H9 (cell line): ENCODE measurements at regions not wholly inside any gene's neighbourhood (a gene's known extent, or its start where the extent isn't known, plus 50 kb on each side); places are given as distances from the start of the nearest gene placed in this dataset.

Source experiments
- DNase-seq: peaks from one replicate; pipeline ENCODE4 v3.0.0-alpha.2; 2017
- H2AFZ ChIP-seq: one replicate; pipeline ENCODE4 v1.6.1; 2013; ENCODE audit warnings: mild to moderate bottlenecking, low read length, control low read depth, moderate library complexity
- H2AK5ac ChIP-seq: 2 replicates; pipeline ENCODE4 v1.6.1; 2013; ENCODE audit warnings: low read length, control low read depth, mixed read lengths; ENCODE audit not compliant: insufficient read length
- H2BK120ac ChIP-seq: one replicate; pipeline ENCODE4 v1.6.1; 2013; ENCODE audit warnings: low read depth, mild to moderate bottlenecking, low read length, control low read depth, inconsistent platforms; ENCODE audit not compliant: poor library complexity, severe bottlenecking
- H2BK12ac ChIP-seq: 2 replicates; pipeline ENCODE4 v1.6.1; 2013; ENCODE audit warnings: low read length, control low read depth, mixed read lengths, low read depth; ENCODE audit not compliant: insufficient read length
- H2BK15ac ChIP-seq: 2 replicates; pipeline ENCODE4 v1.6.1; 2013; ENCODE audit warnings: low read depth, low read length, control low read depth
- H2BK20ac ChIP-seq: one replicate; pipeline ENCODE4 v1.6.1; 2013; ENCODE audit warnings: low read depth, mild to moderate bottlenecking, low read length, control low read depth, inconsistent platforms; ENCODE audit not compliant: poor library complexity, severe bottlenecking
- H2BK5ac ChIP-seq: 2 replicates; pipeline ENCODE4 v1.6.1; 2013; ENCODE audit warnings: low read length, control low read depth, mixed read lengths; ENCODE audit not compliant: insufficient read length
- H3K14ac ChIP-seq: 2 replicates; pipeline ENCODE4 v1.6.1; 2013; ENCODE audit warnings: low read length, control low read depth; ENCODE audit not compliant: insufficient read depth
- H3K18ac ChIP-seq: 2 replicates; pipeline ENCODE4 v1.6.1; 2013; ENCODE audit warnings: low read depth, mild to moderate bottlenecking, mixed read lengths, low read length, control low read depth; ENCODE audit not compliant: insufficient read length
- H3K23ac ChIP-seq: 2 replicates; pipeline ENCODE4 v1.6.1; 2013; ENCODE audit warnings: low read length, control low read depth, mixed read lengths, low read depth; ENCODE audit not compliant: insufficient read length
- H3K23me2 ChIP-seq: 2 replicates; pipeline ENCODE4 v1.6.1; 2013; ENCODE audit warnings: low read depth, mild to moderate bottlenecking, mixed read lengths, low read length, control low read depth; ENCODE audit not compliant: insufficient read length, poor library complexity, severe bottlenecking
- H3K27ac ChIP-seq: 2 replicates; pipeline ENCODE4 v1.5.1; 2013; ENCODE audit warnings: low read length, control low read depth, mixed read lengths, low read depth; ENCODE audit not compliant: insufficient read length
- H3K27me3 ChIP-seq: 2 replicates; pipeline ENCODE4 v1.6.1; 2013; ENCODE audit warnings: low read length, control low read depth, inconsistent platforms; ENCODE audit not compliant: insufficient read depth
- H3K4ac ChIP-seq: 2 replicates; pipeline ENCODE4 v1.6.1; 2013; ENCODE audit warnings: low read depth, mild to moderate bottlenecking, control low read depth, inconsistent platforms, low read length, moderate library complexity
- H3K4me1 ChIP-seq: 2 replicates; pipeline ENCODE4 v1.6.1; 2013; ENCODE audit warnings: low read length, control low read depth, inconsistent platforms; ENCODE audit not compliant: insufficient read depth
- H3K4me2 ChIP-seq: 2 replicates; pipeline ENCODE4 v1.6.1; 2013; ENCODE audit warnings: low read length, control low read depth, mixed read lengths; ENCODE audit not compliant: insufficient read length, insufficient read depth
- H3K56ac ChIP-seq: 2 replicates; pipeline ENCODE4 v1.6.1; 2013; ENCODE audit warnings: low read depth, mild to moderate bottlenecking, mixed read lengths, low read length, control low read depth; ENCODE audit not compliant: insufficient read length
- H3K79me1 ChIP-seq: 2 replicates; pipeline ENCODE4 v1.6.1; 2013; ENCODE audit warnings: low read depth, mild to moderate bottlenecking, moderate library complexity, low read length, control low read depth, inconsistent platforms; ENCODE audit not compliant: insufficient read depth, poor library complexity, severe bottlenecking
- H3K79me2 ChIP-seq: 2 replicates; pipeline ENCODE4 v1.6.1; 2013; ENCODE audit warnings: low read length, control low read depth, inconsistent platforms; ENCODE audit not compliant: insufficient read depth
- H3K9ac ChIP-seq: 2 replicates; pipeline ENCODE4 v1.6.1; 2013; ENCODE audit warnings: low read length, control low read depth, mixed read lengths; ENCODE audit not compliant: insufficient read length; ENCODE audit errors: extremely low read depth
- H3K9me3 ChIP-seq: one replicate; pipeline ENCODE4 v1.6.1; 2013; ENCODE audit warnings: low read depth, low read length, inconsistent platforms; ENCODE audit not compliant: control insufficient read depth
- H3T11ph ChIP-seq: one replicate; pipeline ENCODE4 v1.6.1; 2013; ENCODE audit warnings: mild to moderate bottlenecking, low read length, control low read depth, inconsistent platforms
- H4K20me1 ChIP-seq: one replicate; pipeline ENCODE4 v1.6.1; 2013; ENCODE audit not compliant: control insufficient read depth, insufficient read length, insufficient read depth
- H4K5ac ChIP-seq: 2 replicates; pipeline ENCODE4 v1.6.1; 2013; ENCODE audit warnings: low read depth, mild to moderate bottlenecking, mixed read lengths, low read length, control low read depth; ENCODE audit not compliant: insufficient read length
- H4K8ac ChIP-seq: replicated peaks from 2 replicates; pipeline ENCODE4 v1.6.1; 2013; ENCODE audit warnings: low read length, control low read depth, mixed read lengths, low read depth; ENCODE audit not compliant: insufficient read length
- H4K91ac ChIP-seq: 2 replicates; pipeline ENCODE4 v1.6.1; 2013; ENCODE audit warnings: low read depth, mild to moderate bottlenecking, moderate library complexity, mixed read lengths, low read length, control low read depth; ENCODE audit not compliant: insufficient read length
- H3K27ac Mint-ChIP-seq, 3 experiments: 2 replicates in 2 of 3; 3 replicates in 1 of 3; pipeline ENCODE4 v1.8.0; 2020 to 2021; ENCODE audit warnings: mixed read lengths in 3 of 3, mild to moderate bottlenecking in 1 of 3, moderate library complexity in 1 of 3
- H3K27me3 Mint-ChIP-seq: 2 replicates; pipeline ENCODE4 v1.8.0; 2021; ENCODE audit warnings: low read depth, mild to moderate bottlenecking, moderate library complexity, mixed read lengths
- H3K36me3 Mint-ChIP-seq, 3 experiments: 2 replicates in 2 of 3; 3 replicates in 1 of 3; pipeline ENCODE4 v1.8.0; 2020 to 2021; ENCODE audit warnings: low read depth in 3 of 3, mixed read lengths in 3 of 3; ENCODE audit not compliant: insufficient read depth in 1 of 3
- H3K4me1 Mint-ChIP-seq, 2 experiments: 2 replicates each; pipeline ENCODE4 v1.8.0; 2020; ENCODE audit warnings: mixed read lengths in 2 of 2
- H3K4me3 Mint-ChIP-seq, 2 experiments: 2 replicates in 1 of 2; 3 replicates in 1 of 2; pipeline ENCODE4 v1.8.0; 2020 to 2021; ENCODE audit warnings: mild to moderate bottlenecking in 2 of 2, mixed read lengths in 2 of 2, moderate library complexity in 1 of 2
- H3K9me3 Mint-ChIP-seq, 2 experiments: 2 replicates in 1 of 2; 3 replicates in 1 of 2; pipeline ENCODE4 v1.8.0; 2020; ENCODE audit warnings: mild to moderate bottlenecking in 2 of 2, mixed read lengths in 2 of 2, moderate library complexity in 1 of 2
- CTCF ChIP-seq: fragments of 200-600 bp; sonication (generic); conservative IDR thresholded peaks from 3 replicates; pipeline ENCODE4 v1.8.0; 2021; ENCODE audit warnings: antibody characterized with exemption, mild to moderate bottlenecking

- no peak overlapping the region for H2AFZ ChIP-seq
- TF ChIP-seq CTCF: no peak; the same call in 2 of the 3 replicates
- no peak overlapping the region for H3K14ac ChIP-seq
- H3K27ac ChIP-seq: no peak overlapping the region
- H4K91ac ChIP-seq: no peak overlapping the region
- no peaks in the 10 kb centered on the region for H3K79me1 ChIP-seq
- no peak overlapping the region for H3K4ac ChIP-seq
- no peak overlapping the region for H2BK120ac ChIP-seq
- no peaks in the 10 kb centered on the region for H3K9me3 ChIP-seq
- Mint-ChIP-seq H3K36me3 (no peaks in the 10 kb centered on the region), H3K9me3 (no peaks in the 10 kb centered on the region; a peak in 1 of 5 replicates), H3K27me3 (no peaks in the 10 kb centered on the region), H3K4me3 (no peak overlapping the region), H3K4me1 (peaks cover 5% of the 10 kb centered on the region in 2 experiments), H3K27ac (no peak overlapping the region)
- no peak overlapping the region for H2BK20ac ChIP-seq
- DNase-seq: no peak
- H2BK12ac ChIP-seq: no peak overlapping the region
- H3K4me2 ChIP-seq: no peak overlapping the region
- H3K27me3 ChIP-seq: no peaks in the 10 kb centered on the region
- no peaks in the 10 kb centered on the region for H3K4me1 ChIP-seq
- H3K23ac ChIP-seq: no peak overlapping the region
- no peak overlapping the region for H4K5ac ChIP-seq
- no peak overlapping the region for H2BK5ac ChIP-seq
- H4K8ac ChIP-seq: no peak overlapping the region
- H3K23me2 ChIP-seq: no peaks in the 10 kb centered on the region
- no peak overlapping the region for H2AK5ac ChIP-seq
- no peak overlapping the region for H3K56ac ChIP-seq
- H3K79me2 ChIP-seq: no peaks in the 10 kb centered on the region
- H3T11ph ChIP-seq: no peak overlapping the region
- no peak overlapping the region for H2BK15ac ChIP-seq
- no peaks in the 10 kb centered on the region for H4K20me1 ChIP-seq
- no peak overlapping the region for H3K9ac ChIP-seq
- no peak overlapping the region for H3K18ac ChIP-seq
These were observed 336.9 kb downstream of the TDRD3 start for GRCh38 chr13:60733933-60734332.
